NB4 (cell line): ENCODE measurements at regions not wholly inside any gene's neighbourhood (a gene's known extent, or its start where the extent isn't known, plus 50 kb on each side); places are given as distances from the start of the nearest gene placed in this dataset.

Source experiments
- POLR2A ChIP-seq: IDR thresholded peaks from 2 replicates; pipeline ENCODE4 v1.6.1; 2011; ENCODE audit warnings: mild to moderate bottlenecking; ENCODE audit not compliant: insufficient read length; ENCODE audit errors: extremely low read depth
- TF ChIP-seq, protein P1 (sequence below): IDR thresholded peaks from one replicate; pipeline ENCODE4 v1.5.1; 2012; ENCODE audit warnings: low read depth, low read length

DNA sequence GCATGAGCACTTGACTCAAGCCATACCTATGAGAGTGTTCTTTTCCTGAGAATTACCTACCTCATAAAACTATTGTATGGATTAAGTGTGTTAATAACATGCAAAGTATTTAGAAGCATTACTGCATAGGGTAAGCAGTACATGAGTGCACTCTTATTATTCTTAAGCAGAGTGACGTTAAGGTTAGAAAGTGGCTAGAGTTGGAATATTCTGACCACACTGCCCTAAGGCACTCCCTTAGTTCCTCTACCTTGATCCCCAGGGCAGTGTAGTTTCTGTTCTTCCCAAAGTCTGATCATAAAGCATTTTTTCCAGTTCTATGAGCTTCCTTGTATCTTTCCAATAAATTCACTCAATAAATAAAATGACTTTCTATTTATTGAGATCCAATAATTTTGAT is 189.2 kb downstream of the PCSK1 start:
- TF ChIP-seq, protein P1, sequence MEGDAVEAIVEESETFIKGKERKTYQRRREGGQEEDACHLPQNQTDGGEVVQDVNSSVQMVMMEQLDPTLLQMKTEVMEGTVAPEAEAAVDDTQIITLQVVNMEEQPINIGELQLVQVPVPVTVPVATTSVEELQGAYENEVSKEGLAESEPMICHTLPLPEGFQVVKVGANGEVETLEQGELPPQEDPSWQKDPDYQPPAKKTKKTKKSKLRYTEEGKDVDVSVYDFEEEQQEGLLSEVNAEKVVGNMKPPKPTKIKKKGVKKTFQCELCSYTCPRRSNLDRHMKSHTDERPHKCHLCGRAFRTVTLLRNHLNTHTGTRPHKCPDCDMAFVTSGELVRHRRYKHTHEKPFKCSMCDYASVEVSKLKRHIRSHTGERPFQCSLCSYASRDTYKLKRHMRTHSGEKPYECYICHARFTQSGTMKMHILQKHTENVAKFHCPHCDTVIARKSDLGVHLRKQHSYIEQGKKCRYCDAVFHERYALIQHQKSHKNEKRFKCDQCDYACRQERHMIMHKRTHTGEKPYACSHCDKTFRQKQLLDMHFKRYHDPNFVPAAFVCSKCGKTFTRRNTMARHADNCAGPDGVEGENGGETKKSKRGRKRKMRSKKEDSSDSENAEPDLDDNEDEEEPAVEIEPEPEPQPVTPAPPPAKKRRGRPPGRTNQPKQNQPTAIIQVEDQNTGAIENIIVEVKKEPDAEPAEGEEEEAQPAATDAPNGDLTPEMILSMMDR = no peak
- no peak for TF ChIP-seq POLR2A
